Pons (tissue), 1 donor: ENCODE measurements at regions not wholly inside any gene's neighbourhood (a gene's known extent, or its start where the extent isn't known, plus 50 kb on each side); places are given as distances from the start of the nearest gene placed in this dataset.

Experiments
- DNase-seq: peaks from one replicate; pipeline ENCODE4 v3.0.0-alpha.2; 2016; ENCODE audit warnings: low spot score

- DNase-seq, result no peak
Measured at GRCh38 chrX:97766501-97767095, 882.9 kb downstream of the RPA4 start.

GRCh38 chrX:97787311-97787710 lies 903.6 kb downstream of the RPA4 start:
- no peak for DNase-seq

GRCh38 chrX:97787849-97788248 lies 904.1 kb downstream of the RPA4 start:
- DNase-seq, result no peak

- DNase-seq, result no peak
Measured at GRCh38 chrX:97790850-97791249, 907.1 kb downstream of the RPA4 start.

GRCh38 chrX:97797076-97797475 lies 913.4 kb downstream of the RPA4 start:
- DNase-seq, result no peak

GRCh38 chrX:97806238-97806637 lies 922.5 kb downstream of the RPA4 start:
- no peak for DNase-seq

- no peak for DNase-seq
Measured at GRCh38 chrX:97806946-97807345, 923.2 kb downstream of the RPA4 start.

GRCh38 chrX:97820170-97820569 lies 936.5 kb downstream of the RPA4 start:
- no peak for DNase-seq

GRCh38 chrX:97828471-97828870 lies 944.8 kb downstream of the RPA4 start:
- DNase-seq, result no peak

GRCh38 chrX:97835969-97836368 lies 952.3 kb downstream of the RPA4 start:
- DNase-seq, result no peak

- no peak for DNase-seq
Measured at GRCh38 chrX:97841544-97842179, 958.0 kb downstream of the RPA4 start.

- DNase-seq, result no peak
Measured at GRCh38 chrX:97842468-97843199, 958.9 kb downstream of the RPA4 start.

- no peak for DNase-seq
Measured at GRCh38 chrX:97843200-97843811, 959.6 kb downstream of the RPA4 start.

GRCh38 chrX:97844161-97844560 lies 960.5 kb downstream of the RPA4 start:
- no peak for DNase-seq

- no peak for DNase-seq
Measured at GRCh38 chrX:97844943-97845342, 961.2 kb downstream of the RPA4 start.

- DNase-seq, result no peak
Measured at GRCh38 chrX:97845451-97845850, 961.7 kb downstream of the RPA4 start.

GRCh38 chrX:97846228-97846627 lies 962.5 kb downstream of the RPA4 start:
- DNase-seq, result no peak

GRCh38 chrX:97846718-97847237 lies 963.1 kb downstream of the RPA4 start:
- no peak for DNase-seq

GRCh38 chrX:97847885-97848679 lies 964.4 kb downstream of the RPA4 start:
- DNase-seq, result no peak

GRCh38 chrX:97849951-97850350 lies 966.2 kb downstream of the RPA4 start:
- no peak for DNase-seq

GRCh38 chrX:97850911-97851310 lies 967.2 kb downstream of the RPA4 start:
- DNase-seq, result no peak

- DNase-seq, result peak; percentile 35
Measured at GRCh38 chrX:97854086-97854485, 970.4 kb downstream of the RPA4 start.
